ENCODE measurements at regions not wholly inside any gene's neighbourhood (a gene's known extent, or its start where the extent isn't known, plus 50 kb on each side); places are given as distances from the start of the nearest gene placed in this dataset.

GRCh38 chr2:189231719-189232323 lies 52.3 kb upstream of the COL5A2 start:
- TF ChIP-seq, protein P1, sequence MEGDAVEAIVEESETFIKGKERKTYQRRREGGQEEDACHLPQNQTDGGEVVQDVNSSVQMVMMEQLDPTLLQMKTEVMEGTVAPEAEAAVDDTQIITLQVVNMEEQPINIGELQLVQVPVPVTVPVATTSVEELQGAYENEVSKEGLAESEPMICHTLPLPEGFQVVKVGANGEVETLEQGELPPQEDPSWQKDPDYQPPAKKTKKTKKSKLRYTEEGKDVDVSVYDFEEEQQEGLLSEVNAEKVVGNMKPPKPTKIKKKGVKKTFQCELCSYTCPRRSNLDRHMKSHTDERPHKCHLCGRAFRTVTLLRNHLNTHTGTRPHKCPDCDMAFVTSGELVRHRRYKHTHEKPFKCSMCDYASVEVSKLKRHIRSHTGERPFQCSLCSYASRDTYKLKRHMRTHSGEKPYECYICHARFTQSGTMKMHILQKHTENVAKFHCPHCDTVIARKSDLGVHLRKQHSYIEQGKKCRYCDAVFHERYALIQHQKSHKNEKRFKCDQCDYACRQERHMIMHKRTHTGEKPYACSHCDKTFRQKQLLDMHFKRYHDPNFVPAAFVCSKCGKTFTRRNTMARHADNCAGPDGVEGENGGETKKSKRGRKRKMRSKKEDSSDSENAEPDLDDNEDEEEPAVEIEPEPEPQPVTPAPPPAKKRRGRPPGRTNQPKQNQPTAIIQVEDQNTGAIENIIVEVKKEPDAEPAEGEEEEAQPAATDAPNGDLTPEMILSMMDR (IDR thresholded peaks at IDR 0.05; ENCODE audit: low read depth, low read length, missing input control): no peak
- TF ChIP-seq, protein P2, sequence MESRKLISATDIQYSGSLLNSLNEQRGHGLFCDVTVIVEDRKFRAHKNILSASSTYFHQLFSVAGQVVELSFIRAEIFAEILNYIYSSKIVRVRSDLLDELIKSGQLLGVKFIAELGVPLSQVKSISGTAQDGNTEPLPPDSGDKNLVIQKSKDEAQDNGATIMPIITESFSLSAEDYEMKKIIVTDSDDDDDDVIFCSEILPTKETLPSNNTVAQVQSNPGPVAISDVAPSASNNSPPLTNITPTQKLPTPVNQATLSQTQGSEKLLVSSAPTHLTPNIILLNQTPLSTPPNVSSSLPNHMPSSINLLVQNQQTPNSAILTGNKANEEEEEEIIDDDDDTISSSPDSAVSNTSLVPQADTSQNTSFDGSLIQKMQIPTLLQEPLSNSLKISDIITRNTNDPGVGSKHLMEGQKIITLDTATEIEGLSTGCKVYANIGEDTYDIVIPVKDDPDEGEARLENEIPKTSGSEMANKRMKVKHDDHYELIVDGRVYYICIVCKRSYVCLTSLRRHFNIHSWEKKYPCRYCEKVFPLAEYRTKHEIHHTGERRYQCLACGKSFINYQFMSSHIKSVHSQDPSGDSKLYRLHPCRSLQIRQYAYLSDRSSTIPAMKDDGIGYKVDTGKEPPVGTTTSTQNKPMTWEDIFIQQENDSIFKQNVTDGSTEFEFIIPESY (IDR thresholded peaks at IDR 0.05): no peak
- TF ChIP-seq FOXA1 (IDR thresholded peaks at IDR 0.05) (no peak), TAF1 (conservative IDR thresholded peaks at IDR 0.05) (no peak), EGR1 (IDR thresholded peaks at IDR 0.05; ENCODE audit: low read depth in 2 of 2) (no peak)

Measured in liver (tissue), 3 donors.